GM19023 (cell line): ENCODE measurements at regions not wholly inside any gene's neighbourhood (a gene's known extent, or its start where the extent isn't known, plus 50 kb on each side); places are given as distances from the start of the nearest gene placed in this dataset.

ENCODE experiments used
- ATAC-seq: cut with Tn5 transposase; IDR thresholded peaks from one replicate; pipeline ENCODE4 v1.9.1; 2021; ENCODE audit warnings: mild to moderate bottlenecking, moderate library complexity; ENCODE audit not compliant: unreplicated experiment

DNA sequence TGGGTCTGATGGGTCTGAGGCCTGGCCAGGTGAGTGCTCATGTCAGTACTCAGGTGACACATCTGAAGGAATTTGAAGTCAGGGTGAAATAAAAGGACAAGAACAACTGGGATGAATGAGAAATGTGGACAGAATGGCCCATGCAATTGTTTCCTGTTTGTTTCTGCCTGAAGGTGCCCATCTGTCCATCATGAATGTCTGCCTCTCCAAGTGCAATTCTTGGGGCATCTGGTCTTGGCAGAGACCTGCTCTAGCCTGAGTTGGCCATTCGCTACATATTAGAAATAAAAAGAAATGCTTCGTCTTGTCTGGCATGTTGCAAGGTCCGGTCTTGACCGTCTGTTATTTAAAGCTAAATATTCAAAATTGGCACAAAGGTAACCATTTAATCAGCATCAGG lies 142.0 kb upstream of the AGBL1 start:
- ATAC-seq = no peak

GRCh38 chr15:85941186-85941855 lies 138.3 kb upstream of the AGBL1 start:
- ATAC-seq = no peak

DNA sequence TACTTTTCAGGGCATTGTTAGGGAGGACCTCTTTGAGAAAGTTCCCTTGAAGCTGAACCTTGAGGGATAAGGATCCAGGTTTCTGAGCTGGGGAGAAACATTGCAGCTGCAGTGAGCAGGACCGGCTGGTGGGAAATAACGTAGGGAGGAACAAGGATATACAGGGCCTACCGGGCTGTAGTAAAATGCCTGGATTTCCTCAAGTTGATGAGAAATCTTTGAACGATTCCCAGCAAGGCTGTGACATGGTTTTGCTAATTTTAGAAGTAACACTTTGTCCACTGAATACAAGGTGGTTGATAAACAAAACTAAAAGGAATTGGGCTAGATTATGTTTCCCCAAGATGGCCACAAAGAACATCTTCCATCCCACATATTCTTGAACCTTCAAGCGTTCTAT lies 137.0 kb upstream of the AGBL1 start:
- ATAC-seq = no peak

DNA sequence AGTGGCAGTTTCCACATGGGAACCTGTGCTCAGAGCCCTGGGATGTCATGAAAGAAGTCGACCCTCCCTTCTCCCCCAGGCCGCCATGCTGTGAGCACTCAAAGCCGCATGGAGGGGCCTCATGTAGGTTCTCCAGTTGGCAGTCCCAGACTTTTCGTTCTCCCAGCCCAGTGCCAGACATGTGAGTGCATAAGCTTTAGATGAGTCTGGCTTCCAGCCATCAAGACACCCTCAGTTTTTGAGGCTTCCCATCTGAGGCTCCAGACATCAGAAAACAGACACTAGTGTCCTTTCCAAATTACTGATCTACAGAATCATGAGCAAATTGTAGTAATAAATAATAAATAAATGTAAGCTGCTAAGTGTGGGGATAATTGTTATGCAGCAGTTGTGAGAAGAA lies 136.5 kb upstream of the AGBL1 start:
- no peak for ATAC-seq

DNA sequence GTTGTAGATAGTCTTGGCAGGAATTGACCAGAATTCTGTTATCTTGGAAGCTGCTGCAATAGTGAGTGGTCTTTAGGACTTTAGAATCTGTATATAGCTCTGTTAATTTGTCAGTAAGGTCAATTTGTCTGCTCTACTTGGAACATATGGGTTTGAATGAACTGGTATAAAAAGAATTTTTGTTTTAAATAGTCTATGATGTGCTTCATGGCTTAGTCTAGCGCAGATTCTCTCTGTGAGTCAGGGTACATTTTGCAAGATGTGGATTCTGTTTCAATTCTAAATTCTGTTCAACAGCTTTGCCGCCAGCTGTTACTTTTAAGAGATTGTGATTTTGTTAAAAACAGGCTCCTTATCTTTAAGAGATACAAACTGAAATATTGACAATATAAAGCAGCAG lies 135.9 kb upstream of the AGBL1 start:
- no peak for ATAC-seq

- no peak for ATAC-seq
These were observed 132.7 kb upstream of the AGBL1 start for GRCh38 chr15:85947021-85947420.

- no peak for ATAC-seq
These were observed 131.7 kb upstream of the AGBL1 start for GRCh38 chr15:85947936-85948335.

DNA sequence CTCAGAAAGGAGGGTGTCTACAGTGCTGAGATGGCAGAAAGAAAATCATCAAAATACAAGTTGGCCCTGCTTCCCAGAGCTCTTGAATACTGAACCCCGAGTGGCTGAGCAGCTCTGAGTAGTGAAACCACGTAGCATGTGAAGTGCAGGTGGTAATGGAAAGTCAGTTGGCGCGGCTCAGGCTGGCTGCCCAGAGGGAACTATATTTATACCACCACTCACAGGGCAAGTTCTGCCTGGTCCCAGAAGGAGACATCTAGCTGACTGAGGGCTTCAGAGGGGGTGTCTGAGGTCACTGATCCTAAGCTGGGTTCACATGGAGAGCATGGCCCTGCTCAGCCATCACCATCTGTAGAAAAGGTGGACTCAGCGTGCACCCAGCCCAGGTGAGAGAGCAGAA lies 129.6 kb upstream of the AGBL1 start:
- ATAC-seq = peak; percentile 73

DNA sequence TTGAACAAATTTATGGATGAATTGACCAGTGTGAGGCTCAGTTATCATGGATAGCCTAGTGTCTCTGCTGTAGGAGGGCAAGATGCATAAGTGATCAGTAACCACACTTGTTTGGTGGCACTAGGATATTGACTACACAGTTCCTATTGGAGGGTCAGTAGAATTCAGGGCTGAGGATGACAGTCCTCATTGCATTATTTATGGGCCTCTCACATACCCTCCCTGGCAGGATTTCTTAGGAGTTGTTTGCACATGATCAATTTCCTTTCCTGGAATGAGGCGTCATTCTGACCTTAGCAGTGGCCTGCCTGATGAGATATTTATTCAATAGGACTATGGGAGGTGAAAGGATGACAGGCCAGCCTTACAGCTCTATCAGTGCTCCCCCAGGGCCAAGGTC lies 125.1 kb upstream of the AGBL1 start:
- no peak for ATAC-seq

DNA sequence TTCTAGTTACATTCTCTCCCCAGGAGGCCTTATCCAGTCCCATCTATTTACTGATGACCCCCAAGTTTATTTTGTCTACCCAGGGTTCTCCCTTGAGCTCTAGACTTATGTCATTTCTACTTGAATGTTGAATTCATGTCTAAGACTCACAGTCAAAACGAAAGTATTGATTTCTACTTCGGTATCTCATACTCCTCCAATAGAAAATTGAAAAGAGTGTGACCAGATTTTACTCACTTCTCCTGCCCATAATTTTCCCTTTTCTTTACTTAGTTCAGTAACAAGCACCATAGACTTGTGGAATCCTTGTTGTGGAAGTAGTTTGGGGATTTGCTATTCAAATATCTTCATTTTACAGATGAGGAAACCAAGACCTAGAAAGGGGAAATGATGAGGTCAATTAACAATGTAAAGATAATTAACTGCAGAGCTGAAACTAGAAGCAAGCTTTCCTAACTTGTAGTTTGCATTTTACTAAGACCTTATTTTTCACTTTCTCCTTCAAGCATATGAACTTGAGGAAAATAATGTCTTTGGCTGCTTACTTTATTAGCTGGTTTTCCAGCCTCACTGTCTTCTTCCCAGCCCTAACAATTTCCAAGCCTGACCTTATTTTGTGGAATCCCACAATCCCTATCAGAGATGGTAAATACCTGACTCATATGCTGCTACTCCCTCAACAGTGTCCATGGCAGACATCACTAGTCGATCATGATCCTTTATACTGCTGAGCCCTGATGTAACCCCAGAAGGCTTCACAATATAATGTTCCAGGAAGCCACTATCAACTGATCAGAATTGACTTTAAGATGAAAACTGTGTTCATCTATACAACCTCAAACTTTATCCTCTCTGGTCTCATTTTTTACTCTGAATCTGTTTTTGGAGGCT lies 123.9 kb upstream of the AGBL1 start:
- ATAC-seq = peak; percentile 77

DNA sequence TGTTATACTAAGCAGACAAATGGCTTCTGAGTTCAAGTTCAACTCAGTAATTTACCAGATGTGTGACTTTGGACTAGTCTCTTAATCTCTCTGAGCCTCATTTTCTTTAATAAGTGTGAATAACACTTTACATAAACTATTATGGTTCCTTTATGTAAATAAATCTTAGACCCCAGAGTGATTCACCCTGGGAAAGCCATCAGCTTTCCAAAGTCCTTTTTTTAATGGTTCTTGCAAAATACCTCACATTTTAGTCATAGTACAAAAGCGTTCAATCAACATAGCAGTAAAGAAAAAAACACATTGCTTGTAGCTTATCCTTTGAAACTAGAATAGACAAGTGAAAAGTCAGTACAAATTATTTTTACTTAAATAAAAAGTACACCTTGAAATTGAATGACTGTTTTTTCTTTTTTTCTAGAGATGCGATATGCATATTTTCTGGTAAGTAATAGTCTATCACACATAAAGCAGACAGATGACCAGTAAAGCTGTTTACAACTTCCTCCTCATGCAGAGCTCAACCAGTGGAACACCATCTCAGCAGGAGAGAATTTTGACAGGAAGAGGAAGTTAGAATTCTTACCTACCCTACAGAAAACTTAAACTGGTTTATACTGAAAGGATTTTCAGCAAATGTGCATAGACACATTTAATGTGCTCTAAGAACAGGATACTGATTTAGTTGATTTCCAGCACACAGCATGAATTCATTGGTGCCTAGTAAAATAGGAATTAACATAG lies 123.0 kb upstream of the AGBL1 start:
- ATAC-seq = no peak

DNA sequence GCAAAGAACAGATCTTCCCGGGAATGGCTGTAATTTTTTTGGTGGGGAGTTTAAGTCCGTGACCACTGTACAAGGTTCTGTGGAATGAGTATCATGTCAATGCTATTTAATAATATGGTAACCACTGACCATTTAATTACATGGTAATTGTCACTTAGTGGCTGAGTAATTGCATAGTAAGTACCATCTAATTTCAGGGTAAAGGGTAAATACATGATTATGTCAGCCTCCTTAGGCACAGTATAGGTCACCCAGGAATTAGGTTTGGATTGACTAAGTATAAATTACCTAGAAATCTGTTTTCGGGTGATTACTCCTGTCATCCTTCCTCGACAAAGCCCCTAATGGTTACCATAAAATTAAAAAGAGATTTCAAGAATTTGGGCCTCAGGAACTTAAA lies 120.1 kb upstream of the AGBL1 start:
- ATAC-seq = no peak

DNA sequence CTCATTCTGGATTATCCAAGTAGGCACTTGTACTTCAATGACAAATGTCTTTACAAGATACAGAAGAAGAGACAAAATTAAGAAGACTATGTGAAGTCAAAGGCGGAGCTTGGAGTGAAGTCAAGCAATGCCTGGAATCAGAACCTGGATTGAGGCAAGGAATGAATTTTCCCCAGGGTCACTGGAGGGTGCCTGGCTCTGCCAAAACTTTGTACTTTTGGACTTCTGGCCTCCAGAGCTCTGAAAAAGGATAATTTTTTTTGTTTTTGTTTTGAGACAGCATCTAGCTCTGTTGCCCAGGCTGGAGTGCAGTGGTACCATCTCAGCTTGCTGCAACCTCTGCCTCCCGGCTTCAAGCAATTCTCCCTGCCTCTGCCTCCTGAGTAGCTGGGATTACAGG lies 119.3 kb upstream of the AGBL1 start:
- ATAC-seq = no peak

- no peak for ATAC-seq
These were observed 117.8 kb upstream of the AGBL1 start for GRCh38 chr15:85961821-85962220.

GRCh38 chr15:85963262-85963760 lies 116.4 kb upstream of the AGBL1 start:
- ATAC-seq = no peak

- no peak for ATAC-seq
These were observed 115.2 kb upstream of the AGBL1 start for GRCh38 chr15:85964471-85964870.

DNA sequence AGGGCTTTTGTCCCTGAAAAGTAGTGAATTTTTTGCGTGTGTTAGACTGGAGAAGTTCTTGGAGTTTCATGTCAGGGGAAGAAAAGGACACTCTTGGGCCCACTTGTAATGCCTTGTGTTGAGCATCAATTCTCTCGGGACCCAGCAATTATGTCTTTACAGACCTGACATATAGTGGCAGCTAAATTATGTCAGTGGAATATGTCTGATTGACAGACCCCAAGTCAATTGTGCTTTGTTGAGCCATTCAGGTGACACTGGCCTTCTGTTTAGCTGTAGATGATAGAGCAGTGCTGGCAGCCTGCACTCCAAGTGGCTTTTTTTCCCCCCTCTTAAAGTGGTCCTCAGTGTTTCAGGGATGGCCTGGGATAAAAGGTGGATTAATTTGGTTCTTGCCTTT lies 112.1 kb upstream of the AGBL1 start:
- ATAC-seq = no peak

GRCh38 chr15:85972805-85973540 lies 106.7 kb upstream of the AGBL1 start:
- ATAC-seq = no peak

DNA sequence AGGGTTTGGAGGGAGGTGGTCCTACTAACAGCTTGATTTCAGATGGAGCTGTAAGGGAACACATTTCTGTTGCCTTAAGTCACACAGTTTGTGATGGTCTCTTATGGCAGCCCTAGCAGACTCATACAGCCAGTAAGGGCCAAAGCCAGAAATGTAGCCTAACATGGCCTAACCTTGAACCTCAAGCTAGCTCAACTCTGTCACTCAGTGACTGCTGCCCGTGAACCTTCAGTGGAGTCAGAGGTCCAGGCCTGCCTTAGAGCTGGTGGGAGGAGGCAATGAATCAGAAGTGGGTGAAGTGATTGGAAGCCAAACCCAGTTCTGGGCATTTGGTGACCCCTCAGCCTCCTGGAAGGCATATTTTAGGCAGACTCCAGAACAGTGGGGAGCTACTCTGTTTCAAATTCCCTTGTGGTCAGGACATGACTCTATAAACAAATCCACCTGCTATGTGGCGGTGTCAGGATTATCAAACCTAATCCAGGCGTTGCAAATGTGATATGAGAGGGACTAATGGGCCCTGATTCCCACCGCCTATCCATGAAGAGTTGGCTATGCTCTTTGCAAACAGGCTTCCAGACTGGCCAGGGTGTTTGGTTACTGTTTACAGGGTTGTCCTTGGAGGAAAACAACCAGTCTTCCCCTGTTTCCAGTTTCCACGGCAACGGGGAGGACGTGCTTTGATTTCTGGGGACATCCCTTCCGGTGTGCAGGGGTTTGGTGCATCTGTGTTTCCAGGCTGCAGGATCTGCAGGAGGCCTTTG lies 105.9 kb upstream of the AGBL1 start:
- no peak for ATAC-seq

GRCh38 chr15:85974348-85974705 lies 105.3 kb upstream of the AGBL1 start:
- ATAC-seq = no peak
